GM18520 (cell line): ENCODE measurements at regions not wholly inside any gene's neighbourhood (a gene's known extent, or its start where the extent isn't known, plus 50 kb on each side); places are given as distances from the start of the nearest gene placed in this dataset.

ENCODE experiments used
- ATAC-seq: cut with Tn5 transposase; IDR thresholded peaks from one replicate; pipeline ENCODE4 v1.9.1; 2021; ENCODE audit not compliant: unreplicated experiment

GRCh38 chr11:23023319-23023718 lies 163.0 kb upstream of the CCDC179 start:
- no peak for ATAC-seq

GRCh38 chr11:23041001-23041503 lies 180.8 kb upstream of the CCDC179 start:
- no peak for ATAC-seq

GRCh38 chr11:23058656-23059055 lies 198.4 kb upstream of the CCDC179 start:
- no peak for ATAC-seq

- ATAC-seq, result no peak
Observed at GRCh38 chr11:23063276-23063675, 203.0 kb upstream of the CCDC179 start.

- ATAC-seq, result peak; percentile 71
Observed at GRCh38 chr11:23078289-23078971, 218.2 kb upstream of the CCDC179 start.

GRCh38 chr11:23079382-23079813 lies 219.1 kb upstream of the CCDC179 start:
- ATAC-seq, result peak; percentile 57

- ATAC-seq, result no peak
Observed at GRCh38 chr11:23087407-23087806, 227.1 kb upstream of the CCDC179 start.

- no peak for ATAC-seq
Observed at GRCh38 chr11:23090659-23091058, 230.4 kb upstream of the CCDC179 start.

GRCh38 chr11:23095650-23096189 lies 235.4 kb upstream of the CCDC179 start:
- no peak for ATAC-seq

GRCh38 chr11:23097891-23098290 lies 237.6 kb upstream of the CCDC179 start:
- ATAC-seq, result peak; percentile 56

- no peak for ATAC-seq
Observed at GRCh38 chr11:23099256-23099655, 239.0 kb upstream of the CCDC179 start.

GRCh38 chr11:23100726-23101125 lies 240.5 kb upstream of the CCDC179 start:
- no peak for ATAC-seq

GRCh38 chr11:23103416-23103815 lies 243.1 kb upstream of the CCDC179 start:
- no peak for ATAC-seq

- ATAC-seq, result no peak
Observed at GRCh38 chr11:23111527-23111926, 251.3 kb upstream of the CCDC179 start.

- no peak for ATAC-seq
Observed at GRCh38 chr11:23112390-23112789, 252.1 kb upstream of the CCDC179 start.

- no peak for ATAC-seq
Observed at GRCh38 chr11:23112987-23113886, 253.0 kb upstream of the CCDC179 start.

- no peak for ATAC-seq
Observed at GRCh38 chr11:23113887-23114216, 253.6 kb upstream of the CCDC179 start.

- ATAC-seq, result no peak
Observed at GRCh38 chr11:23123753-23124152, 263.5 kb upstream of the CCDC179 start.

GRCh38 chr11:23124249-23124648 lies 264.0 kb upstream of the CCDC179 start:
- no peak for ATAC-seq

GRCh38 chr11:23124996-23125395 lies 264.7 kb upstream of the CCDC179 start:
- ATAC-seq, result no peak

GRCh38 chr11:23127706-23128105 lies 267.4 kb upstream of the CCDC179 start:
- ATAC-seq, result no peak

- no peak for ATAC-seq
Observed at GRCh38 chr11:23134627-23135026, 274.4 kb upstream of the CCDC179 start.
